Activated CD4-positive, alpha-beta memory T cell treated with anti-CD3 and anti-CD28 coated beads for 36 hours (primary cell): ENCODE measurements at regions not wholly inside any gene's neighbourhood (a gene's known extent, or its start where the extent isn't known, plus 50 kb on each side); places are given as distances from the start of the nearest gene placed in this dataset.
"Not testable (repeated sequence)": the region's sequence is repeated elsewhere in the genome, so short reads cannot be mapped to it uniquely, and the experiment has no call there.

Experiments
- CTCF ChIA-PET: fragments of 350-600 bp; sonication (Branson Sonifier 250); formaldehyde crosslinking; loops from one replicate; lab custom pipeline; 2021; ENCODE audit warnings: antibody characterized with exemption, inconsistent platforms; lab: Charles Lee
- POLR2A ChIA-PET: fragments of 350-600 bp; sonication (Branson Sonifier 250); formaldehyde crosslinking; loops from one replicate; lab custom pipeline; 2021; ENCODE audit warnings: antibody characterized with exemption; lab: Charles Lee
- DNase-seq: peaks from one replicate; pipeline ENCODE4 v3.0.0-alpha.2; 2020
- H3K27ac Mint-ChIP-seq: one replicate; pipeline ENCODE4 v1.8.0; 2021; ENCODE audit warnings: mixed read lengths
- H3K27me3 Mint-ChIP-seq: one replicate; pipeline ENCODE4 v1.8.0; 2021; ENCODE audit warnings: mixed read lengths
- H3K36me3 Mint-ChIP-seq: one replicate; pipeline ENCODE4 v1.8.0; 2021; ENCODE audit warnings: mixed read lengths
- H3K4me1 Mint-ChIP-seq: one replicate; pipeline ENCODE4 v1.8.0; 2021; ENCODE audit warnings: low read depth, mixed read lengths
- H3K4me3 Mint-ChIP-seq: one replicate; pipeline ENCODE4 v1.8.0; 2021; ENCODE audit warnings: mild to moderate bottlenecking, mixed read lengths
- H3K9me3 Mint-ChIP-seq: one replicate; pipeline ENCODE4 v1.8.0; 2021; ENCODE audit warnings: mixed read lengths
- intact Hi-C: fragments of 100-400 bp; cut with micrococcal nuclease; formaldehyde crosslinking; loops from one replicate; pipeline ENCODE4 v1.15.1; 2023

GRCh38 chr18:57951117-57951796 lies 92.8 kb upstream of the NEDD4L start:
- intact Hi-C loops: no loop called here
- ChIA-PET POLR2A (no interaction called here), CTCF (interaction anchor here (0.6 to 0.7 kb wide), 2 partner anchors 40 to 70 kb away, joined by 3 read pairs; no protein-coding TSS in a partner anchor)
- DNase-seq: no peak
- Mint-ChIP-seq H3K9me3 (no peaks in the 10 kb centered on the region), H3K4me3 (no peak overlapping the region), H3K4me1 (no peaks in the 10 kb centered on the region), H3K36me3 (no peaks in the 10 kb centered on the region), H3K27me3 (no peaks in the 10 kb centered on the region), H3K27ac (no peak overlapping the region)

DNA sequence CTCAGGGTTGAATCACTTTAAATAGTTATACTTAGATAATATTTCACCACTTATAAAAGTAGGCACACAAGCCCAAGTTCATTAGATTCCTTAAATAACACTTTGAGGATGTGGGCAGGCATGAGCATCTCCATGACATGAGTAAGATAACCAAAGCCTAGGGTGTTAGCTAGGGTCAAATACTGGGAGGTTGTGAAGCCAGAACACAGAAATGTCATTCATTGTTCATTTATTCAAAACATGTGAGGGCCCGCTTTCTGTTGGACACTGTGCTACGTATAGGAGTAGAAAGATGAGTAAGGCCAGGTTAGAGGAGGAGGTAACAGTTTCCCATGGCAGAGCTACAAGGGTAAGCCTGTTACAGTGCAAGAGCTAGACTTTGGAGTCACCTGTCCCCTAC lies 93.5 kb upstream of the NEDD4L start:
- no peaks in the 10 kb centered on the region for H3K4me1 Mint-ChIP-seq
- H3K27me3 Mint-ChIP-seq: no peaks in the 10 kb centered on the region
- POLR2A ChIA-PET: no interaction called here
- CTCF ChIA-PET: no interaction called here
- no peaks in the 10 kb centered on the region for H3K36me3 Mint-ChIP-seq
- no peak overlapping the region for H3K4me3 Mint-ChIP-seq
- no peaks in the 10 kb centered on the region for H3K9me3 Mint-ChIP-seq
- intact Hi-C loops: no loop called here
- DNase-seq: no peak
- no peak overlapping the region for H3K27ac Mint-ChIP-seq

DNA sequence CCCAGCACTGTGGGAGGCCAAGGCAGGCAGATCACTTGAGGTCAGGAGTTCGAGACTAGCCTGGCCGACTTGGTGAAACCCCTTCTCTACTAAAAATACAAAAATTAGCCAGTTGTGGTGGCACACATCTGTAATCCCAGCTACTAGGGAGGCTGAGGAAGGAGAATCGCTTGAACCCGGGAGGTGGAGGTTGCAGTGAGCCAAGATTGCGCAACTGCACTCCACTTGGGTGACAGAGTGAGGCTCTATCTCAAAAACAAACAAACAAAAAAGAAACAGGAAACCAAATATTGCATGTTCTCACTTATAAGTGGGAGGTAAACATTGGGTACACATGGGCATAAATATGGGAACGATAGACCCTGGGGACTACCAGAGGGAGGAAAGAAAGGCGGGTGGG lies 94.7 kb upstream of the NEDD4L start:
- H3K36me3 Mint-ChIP-seq, intact Hi-C loops, DNase-seq, POLR2A ChIA-PET, CTCF ChIA-PET, H3K9me3 Mint-ChIP-seq, H3K27ac Mint-ChIP-seq, H3K27me3 Mint-ChIP-seq, H3K4me3 Mint-ChIP-seq, H3K4me1 Mint-ChIP-seq: not testable (repeated sequence)

GRCh38 chr18:57947117-57947516 lies 96.9 kb upstream of the NEDD4L start:
- CTCF ChIA-PET: no interaction called here
- H3K4me1 Mint-ChIP-seq: no peaks in the 10 kb centered on the region
- H3K9me3 Mint-ChIP-seq: no peaks in the 10 kb centered on the region
- no peaks in the 10 kb centered on the region for H3K27me3 Mint-ChIP-seq
- H3K4me3 Mint-ChIP-seq: no peak overlapping the region
- POLR2A ChIA-PET: no interaction called here
- intact Hi-C loops: no loop called here
- DNase-seq: no peak
- no peaks in the 10 kb centered on the region for H3K36me3 Mint-ChIP-seq
- H3K27ac Mint-ChIP-seq: no peak overlapping the region

DNA sequence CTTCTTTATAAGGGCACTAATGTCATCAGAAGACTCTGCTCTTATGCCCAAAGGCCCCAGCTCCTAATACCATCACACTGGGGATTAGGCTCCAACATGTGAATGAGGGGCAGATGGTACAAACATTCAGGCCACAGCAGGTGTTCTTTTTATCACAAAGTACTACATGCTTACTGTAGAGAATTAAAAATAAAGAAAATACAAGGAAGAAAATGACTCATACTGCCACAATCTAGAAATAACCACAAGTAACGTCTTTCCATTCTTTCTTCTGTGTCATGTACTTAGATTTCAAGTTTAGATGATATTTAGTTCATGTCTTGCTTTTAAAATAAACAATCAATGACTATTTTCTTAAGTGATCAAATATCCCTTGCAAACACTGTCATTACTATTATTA lies 100.3 kb upstream of the NEDD4L start:
- CTCF ChIA-PET: interaction anchor here (1.5 kb wide), 1 partner anchor 62 kb away, joined by 3 read pairs; no protein-coding TSS in a partner anchor
- no peaks in the 10 kb centered on the region for H3K4me1 Mint-ChIP-seq
- no peak for DNase-seq
- POLR2A ChIA-PET: no interaction called here
- peaks cover 9% of the 10 kb centered on the region for H3K27me3 Mint-ChIP-seq
- no peak overlapping the region for H3K4me3 Mint-ChIP-seq
- no peak overlapping the region for H3K27ac Mint-ChIP-seq
- no peaks in the 10 kb centered on the region for H3K36me3 Mint-ChIP-seq
- intact Hi-C loops: no loop called here
- no peaks in the 10 kb centered on the region for H3K9me3 Mint-ChIP-seq

DNA sequence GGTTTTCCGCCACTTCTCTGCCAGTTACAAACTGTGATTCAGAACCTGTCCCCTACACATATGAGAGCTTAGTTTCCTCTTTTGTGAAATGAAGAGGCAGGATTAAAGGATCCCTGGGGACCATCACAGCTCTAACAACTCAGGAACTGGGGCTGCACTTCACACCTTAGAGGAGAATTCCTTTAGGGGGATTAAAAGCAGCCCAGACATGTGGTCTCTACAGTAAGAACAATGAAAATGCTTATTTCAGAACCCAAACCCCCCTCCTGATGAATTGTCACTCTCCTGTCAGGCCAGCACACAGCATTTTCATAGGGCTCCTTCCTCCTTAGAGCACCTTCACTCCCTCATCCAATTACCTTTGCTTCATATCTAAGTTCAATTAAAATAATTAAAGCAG lies 101.5 kb upstream of the NEDD4L start:
- DNase-seq: no peak
- Mint-ChIP-seq H3K9me3 (no peaks in the 10 kb centered on the region), H3K36me3 (no peaks in the 10 kb centered on the region), H3K4me3 (no peak overlapping the region), H3K27me3 (peaks cover 9% of the 10 kb centered on the region), H3K4me1 (no peaks in the 10 kb centered on the region), H3K27ac (no peak overlapping the region)
- ChIA-PET CTCF (no interaction called here), POLR2A (no interaction called here)
- intact Hi-C loops: no loop called here

GRCh38 chr18:57941841-57942489 lies 102.1 kb upstream of the NEDD4L start:
- Mint-ChIP-seq H3K9me3 (no peaks in the 10 kb centered on the region), H3K36me3 (no peaks in the 10 kb centered on the region), H3K27ac (no peak overlapping the region), H3K4me3 (no peak overlapping the region), H3K27me3 (peaks cover 11% of the 10 kb centered on the region), H3K4me1 (no peaks in the 10 kb centered on the region)
- ChIA-PET POLR2A (no interaction called here), CTCF (no interaction called here)
- intact Hi-C loops: no loop called here
- DNase-seq: no peak

DNA sequence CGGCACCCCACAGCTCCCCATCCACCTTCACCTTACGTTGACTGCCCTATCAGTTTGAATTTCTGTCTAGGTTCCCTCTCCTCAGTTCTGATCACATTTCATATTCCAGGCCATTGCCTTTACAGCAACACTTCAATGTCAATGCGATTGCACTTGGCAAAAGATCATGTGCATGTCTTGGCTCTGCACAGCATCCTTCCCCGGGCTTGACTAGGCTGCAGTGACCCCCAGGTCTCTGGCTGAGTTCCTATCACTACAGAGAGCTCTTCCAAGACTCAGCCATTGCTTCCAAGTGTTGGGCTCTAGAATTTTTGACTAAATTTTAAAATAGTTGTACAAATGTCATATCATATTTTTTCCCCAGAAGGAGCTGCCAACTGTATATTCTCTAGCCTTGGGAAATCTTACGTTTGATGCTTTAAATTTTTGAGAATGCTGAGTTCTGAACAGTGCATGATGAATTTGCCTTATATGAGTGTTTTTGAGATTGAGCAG lies 103.8 kb upstream of the NEDD4L start:
- no peaks in the 10 kb centered on the region for H3K4me1 Mint-ChIP-seq
- ChIA-PET CTCF (no interaction called here), POLR2A (no interaction called here)
- intact Hi-C loops: no loop called here
- H3K9me3 Mint-ChIP-seq: no peaks in the 10 kb centered on the region
- no peak overlapping the region for H3K4me3 Mint-ChIP-seq
- no peak for DNase-seq
- no peaks in the 10 kb centered on the region for H3K36me3 Mint-ChIP-seq
- no peak overlapping the region for H3K27ac Mint-ChIP-seq
- peaks cover 11% of the 10 kb centered on the region for H3K27me3 Mint-ChIP-seq

- H3K4me3 Mint-ChIP-seq, intact Hi-C loops, DNase-seq, POLR2A ChIA-PET, H3K36me3 Mint-ChIP-seq, H3K27ac Mint-ChIP-seq, H3K4me1 Mint-ChIP-seq, H3K9me3 Mint-ChIP-seq, H3K27me3 Mint-ChIP-seq, CTCF ChIA-PET: not testable (repeated sequence)
Observed at GRCh38 chr18:57934375-57934774, 109.7 kb upstream of the NEDD4L start.

GRCh38 chr18:57931038-57931437 lies 113.0 kb upstream of the NEDD4L start:
- H3K36me3 Mint-ChIP-seq: no peaks in the 10 kb centered on the region
- intact Hi-C loops: no loop called here

DNA sequence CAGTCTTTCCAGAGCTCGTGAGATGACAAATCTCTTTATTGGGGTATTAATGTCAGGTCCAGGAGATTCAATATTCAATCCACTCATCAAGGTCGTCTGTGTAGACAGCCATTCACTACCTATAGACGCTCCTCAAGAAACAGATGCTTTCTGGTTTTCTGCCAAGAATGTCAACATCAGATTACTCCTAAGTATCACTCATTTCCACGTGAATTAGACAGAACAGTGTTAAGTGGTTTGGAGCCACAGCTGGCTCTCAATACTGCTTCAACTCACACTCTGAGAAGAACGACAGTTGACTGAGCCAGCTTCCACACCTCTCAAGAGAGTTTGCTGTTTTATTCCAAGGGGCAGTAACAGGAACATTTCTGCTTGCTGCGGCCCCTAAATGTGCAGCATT lies 113.5 kb upstream of the NEDD4L start:
- H3K36me3 Mint-ChIP-seq: no peaks in the 10 kb centered on the region
- ChIA-PET CTCF (no interaction called here), POLR2A (no interaction called here)
- peaks cover 3% of the 10 kb centered on the region for H3K4me1 Mint-ChIP-seq
- H3K27ac Mint-ChIP-seq: no peak overlapping the region
- peaks cover 5% of the 10 kb centered on the region for H3K9me3 Mint-ChIP-seq
- intact Hi-C loops: no loop called here
- H3K4me3 Mint-ChIP-seq: no peak overlapping the region
- H3K27me3 Mint-ChIP-seq: no peaks in the 10 kb centered on the region
- no peak for DNase-seq

More at GRCh38 chr18:57931038-57931437, 113.0 kb upstream of the NEDD4L start:
- no peak overlapping the region for H3K4me3 Mint-ChIP-seq
- ChIA-PET CTCF (no interaction called here), POLR2A (no interaction called here)
- H3K27ac Mint-ChIP-seq: no peak overlapping the region
- no peaks in the 10 kb centered on the region for H3K27me3 Mint-ChIP-seq
- DNase-seq: no peak
- peaks cover 3% of the 10 kb centered on the region for H3K4me1 Mint-ChIP-seq
- peaks cover 5% of the 10 kb centered on the region for H3K9me3 Mint-ChIP-seq

DNA sequence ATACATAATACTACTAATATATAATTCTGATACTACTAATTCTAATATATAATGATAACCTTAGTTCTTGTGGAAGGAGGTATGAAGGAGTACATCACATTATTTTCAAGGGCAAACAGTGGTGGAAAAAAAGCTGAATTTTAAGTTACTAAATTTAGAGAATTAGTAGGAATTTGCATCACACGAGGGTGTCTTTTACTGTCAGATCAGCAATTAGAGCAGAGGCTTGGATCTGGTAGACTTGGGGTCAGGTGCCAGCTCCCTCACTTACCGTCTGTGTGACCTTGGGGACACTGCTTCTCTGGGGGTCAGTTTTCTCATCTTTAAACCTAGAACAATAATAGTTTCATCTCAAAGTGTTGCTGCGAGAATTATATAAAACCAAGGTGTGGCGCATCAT lies 114.1 kb upstream of the NEDD4L start:
- H3K27ac Mint-ChIP-seq: no peak overlapping the region
- no peaks in the 10 kb centered on the region for H3K36me3 Mint-ChIP-seq
- POLR2A ChIA-PET: no interaction called here

DNA sequence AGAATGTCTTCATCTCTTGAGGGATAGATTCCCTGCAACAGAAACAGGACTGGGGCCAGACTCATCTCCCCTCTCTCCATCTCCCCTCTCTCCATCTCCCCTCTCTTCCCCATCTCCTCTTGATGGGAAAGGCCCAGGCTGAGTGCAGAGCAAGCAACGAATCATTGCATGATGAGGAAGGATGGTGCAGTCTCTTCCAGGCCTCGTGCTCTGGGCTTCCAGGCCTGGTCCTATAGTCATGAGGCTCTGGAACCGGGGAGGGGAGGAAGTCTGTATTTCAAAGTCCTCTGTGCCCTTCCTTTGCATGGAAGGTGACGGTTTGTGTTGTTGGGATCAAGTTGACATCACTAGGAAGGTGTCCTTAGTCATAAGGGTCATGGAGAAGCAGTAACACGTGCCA lies 115.6 kb upstream of the NEDD4L start:
- H3K4me1 Mint-ChIP-seq: peaks cover 3% of the 10 kb centered on the region
- no peak for DNase-seq
- no peaks in the 10 kb centered on the region for H3K9me3 Mint-ChIP-seq
- H3K4me3 Mint-ChIP-seq: no peak overlapping the region
- no peak overlapping the region for H3K27ac Mint-ChIP-seq
- ChIA-PET POLR2A (no interaction called here), CTCF (no interaction called here)
- peaks cover 5% of the 10 kb centered on the region for H3K27me3 Mint-ChIP-seq
- intact Hi-C loops: no loop called here
- H3K36me3 Mint-ChIP-seq: no peaks in the 10 kb centered on the region

More for the DNA sequence above, 114.1 kb upstream of the NEDD4L start:
- Mint-ChIP-seq H3K4me3 (no peak overlapping the region), H3K27me3 (no peaks in the 10 kb centered on the region), H3K4me1 (peaks cover 3% of the 10 kb centered on the region), H3K9me3 (peaks cover 5% of the 10 kb centered on the region)
- intact Hi-C loops: no loop called here
- CTCF ChIA-PET: no interaction called here
- no peak for DNase-seq
